ENCODE measurements at regions not wholly inside any gene's neighbourhood (a gene's known extent, or its start where the extent isn't known, plus 50 kb on each side); places are given as distances from the start of the nearest gene placed in this dataset.

- intact Hi-C loops (cut with DNase I; ENCODE audit: low total_unique reads) = no loop called here
- no peak for TF ChIP-seq POLR2A (IDR thresholded peaks at IDR 0.05)
- TF ChIP-seq CTCF (IDR thresholded peaks at IDR 0.05) = no peak
- H3K4me3 ChIP-seq = no peak overlapping the region
Observed at GRCh38 chr4:59920416-59920815, 1279.7 kb upstream of the ADGRL3 start.

GRCh38 chr4:59925290-59925689 is 1274.8 kb upstream of the ADGRL3 start:
- WGBS, 2 donors = 80 to 84% methylated on average over 1 of the region's 1 CpG
- H3K36me3 ChIP-seq (ENCODE audit: low read depth, missing control alignments) = no peaks in the 10 kb centered on the region
- no peak for TF ChIP-seq CTCF (IDR thresholded peaks at IDR 0.05)
- TF ChIP-seq POLR2A (IDR thresholded peaks at IDR 0.05) = no peak
- H3K4me3 ChIP-seq = no peak overlapping the region
- no peaks in the 10 kb centered on the region for H3K27me3 ChIP-seq
- no peaks in the 10 kb centered on the region for H3K4me1 ChIP-seq
- intact Hi-C loops (cut with DNase I; ENCODE audit: low total_unique reads) = no loop called here
- no peak overlapping the region for H3K27ac ChIP-seq
- DNase-seq = no peak
- no peaks in the 10 kb centered on the region for H3K9me3 ChIP-seq

More at GRCh38 chr4:59920416-59920815, 1279.7 kb upstream of the ADGRL3 start:
- Histone ChIP-seq H3K27me3 (no peaks in the 10 kb centered on the region), H3K36me3 (ENCODE audit: low read depth, missing control alignments) (no peaks in the 10 kb centered on the region), H3K27ac (no peak overlapping the region), H3K9me3 (no peaks in the 10 kb centered on the region), H3K4me1 (no peaks in the 10 kb centered on the region)
- no peak for DNase-seq
- 25 to 30% methylated on average over 3 of the region's 3 CpGs for WGBS, 2 donors

GRCh38 chr4:59936566-59936965 is 1263.6 kb upstream of the ADGRL3 start:
- Histone ChIP-seq H3K9me3 (no peaks in the 10 kb centered on the region), H3K4me1 (no peaks in the 10 kb centered on the region), H3K27ac (no peak overlapping the region), H3K4me3 (no peak overlapping the region), H3K36me3 (ENCODE audit: low read depth, missing control alignments) (no peaks in the 10 kb centered on the region), H3K27me3 (no peaks in the 10 kb centered on the region)
- DNase-seq = no peak
- no peak for TF ChIP-seq POLR2A (IDR thresholded peaks at IDR 0.05)
- TF ChIP-seq CTCF (IDR thresholded peaks at IDR 0.05) = no peak
- intact Hi-C loops (cut with DNase I; ENCODE audit: low total_unique reads) = no loop called here
- 84 to 88% methylated on average over 3 of the region's 3 CpGs for WGBS, 2 donors

- DNase-seq = no peak
- WGBS, 2 donors = 90% methylated on average over 1 of the region's 1 CpG
- H3K36me3 ChIP-seq (ENCODE audit: low read depth, missing control alignments) = no peaks in the 10 kb centered on the region
- no peaks in the 10 kb centered on the region for H3K27me3 ChIP-seq
- no peak for TF ChIP-seq CTCF (IDR thresholded peaks at IDR 0.05)
- TF ChIP-seq POLR2A (IDR thresholded peaks at IDR 0.05) = no peak
- H3K9me3 ChIP-seq = no peaks in the 10 kb centered on the region
- H3K27ac ChIP-seq = no peak overlapping the region
- H3K4me3 ChIP-seq = no peak overlapping the region
- intact Hi-C loops (cut with DNase I; ENCODE audit: low total_unique reads) = no loop called here
- H3K4me1 ChIP-seq = no peaks in the 10 kb centered on the region
Observed at GRCh38 chr4:59938166-59938565, 1262.0 kb upstream of the ADGRL3 start.

GRCh38 chr4:59945277-59945676 is 1254.8 kb upstream of the ADGRL3 start:
- H3K4me3 ChIP-seq = no peak overlapping the region
- H3K27me3 ChIP-seq = no peaks in the 10 kb centered on the region
- TF ChIP-seq POLR2A (IDR thresholded peaks at IDR 0.05) = no peak
- TF ChIP-seq CTCF (IDR thresholded peaks at IDR 0.05) = no peak
- no peaks in the 10 kb centered on the region for H3K36me3 ChIP-seq (ENCODE audit: low read depth, missing control alignments)
- H3K9me3 ChIP-seq = no peaks in the 10 kb centered on the region
- no peak overlapping the region for H3K27ac ChIP-seq
- H3K4me1 ChIP-seq = no peaks in the 10 kb centered on the region
- DNase-seq = no peak
- WGBS, 2 donors = 57 to 60% methylated on average over 2 of the region's 2 CpGs
- intact Hi-C loops (cut with DNase I; ENCODE audit: low total_unique reads) = no loop called here

Data from testis (tissue), 2 donors.